ENCODE measurements at regions not wholly inside any gene's neighbourhood (a gene's known extent, or its start where the extent isn't known, plus 50 kb on each side); places are given as distances from the start of the nearest gene placed in this dataset.
A peak's percentile ranks its signal among the peaks of the same experiment; 100 is the strongest.

DNA sequence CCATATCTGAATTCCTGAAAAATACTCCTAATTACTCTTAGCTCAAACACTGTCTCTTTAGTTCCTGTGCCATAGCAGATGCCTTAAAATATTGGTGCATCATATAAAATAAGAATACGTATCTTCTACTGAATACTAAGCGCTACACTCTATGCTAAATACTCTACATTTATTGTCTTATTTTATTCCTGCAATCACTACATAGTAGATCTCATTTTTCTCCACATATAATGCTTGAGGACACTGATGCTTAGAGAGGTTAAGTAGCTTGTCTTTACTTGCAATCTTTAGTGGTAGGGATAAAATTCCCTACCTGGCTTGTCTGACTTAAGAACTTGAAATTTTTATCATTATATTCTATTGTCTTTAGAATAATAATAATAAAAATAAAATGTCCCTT is 137.3 kb upstream of the SETBP1 start:
- H3K4me1 Mint-ChIP-seq: peaks cover 29% of the 10 kb centered on the region
- no peaks in the 10 kb centered on the region for H3K27me3 Mint-ChIP-seq
- CTCF ChIA-PET: no interaction called here
- no peak overlapping the region for H3K27ac Mint-ChIP-seq
- ATAC-seq (ENCODE audit: low read depth) (no peak), DNase-seq (no peak)
- POLR2A ChIA-PET: interaction anchor here (0.5 to 0.6 kb wide), 2 partner anchors 136 to 447 kb away, joined by 3 to 4 read pairs; no protein-coding TSS in a partner anchor
- H3K4me3 Mint-ChIP-seq: no peak overlapping the region
- H3K9me3 Mint-ChIP-seq: no peaks in the 10 kb centered on the region
- intact Hi-C loops (cut with micrococcal nuclease): no loop called here
- TF ChIP-seq CTCF (IDR thresholded peaks at IDR 0.05): no peak
- H3K36me3 Mint-ChIP-seq (ENCODE audit: low read depth): no peaks in the 10 kb centered on the region

DNA sequence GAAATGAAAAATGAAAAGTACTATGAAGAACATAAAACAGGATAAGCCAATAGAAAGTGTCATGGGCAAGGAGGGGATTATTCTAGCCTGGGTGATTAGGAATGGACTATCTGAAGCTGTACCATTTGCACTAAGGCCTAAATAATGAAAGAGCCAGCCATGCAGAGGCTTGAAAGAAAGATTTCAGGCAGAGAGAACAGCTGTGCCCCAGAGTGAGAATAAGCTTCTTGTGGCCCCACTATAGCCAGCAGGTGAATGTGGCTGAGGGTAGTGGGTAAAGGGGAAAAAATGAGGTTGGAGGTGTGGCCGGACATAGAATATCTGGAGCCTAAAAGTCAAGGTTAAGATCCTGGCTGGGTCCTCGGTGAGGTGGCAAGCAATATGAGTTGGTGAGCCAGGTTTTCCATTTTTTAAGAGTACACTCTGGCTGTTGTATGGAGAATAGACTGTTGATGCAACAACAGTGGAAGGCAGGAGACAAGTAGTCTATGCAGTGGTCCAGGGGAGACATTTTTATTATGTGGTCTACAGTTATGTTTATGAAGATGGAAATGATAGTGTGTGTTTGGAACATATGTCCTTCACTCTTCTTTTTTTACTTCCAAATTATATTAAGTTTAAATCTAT is 135.2 kb upstream of the SETBP1 start:
- Mint-ChIP-seq H3K4me3 (no peak overlapping the region), H3K4me1 (peaks cover 44% of the 10 kb centered on the region), H3K9me3 (no peaks in the 10 kb centered on the region), H3K27ac (no peak overlapping the region), H3K36me3 (ENCODE audit: low read depth) (no peaks in the 10 kb centered on the region), H3K27me3 (no peaks in the 10 kb centered on the region)
- DNase-seq (no peak), ATAC-seq (ENCODE audit: low read depth) (no peak)
- ChIA-PET POLR2A (no interaction called here), CTCF (no interaction called here)
- TF ChIP-seq CTCF (IDR thresholded peaks at IDR 0.05): no peak
- intact Hi-C loops (cut with micrococcal nuclease): no loop called here

DNA sequence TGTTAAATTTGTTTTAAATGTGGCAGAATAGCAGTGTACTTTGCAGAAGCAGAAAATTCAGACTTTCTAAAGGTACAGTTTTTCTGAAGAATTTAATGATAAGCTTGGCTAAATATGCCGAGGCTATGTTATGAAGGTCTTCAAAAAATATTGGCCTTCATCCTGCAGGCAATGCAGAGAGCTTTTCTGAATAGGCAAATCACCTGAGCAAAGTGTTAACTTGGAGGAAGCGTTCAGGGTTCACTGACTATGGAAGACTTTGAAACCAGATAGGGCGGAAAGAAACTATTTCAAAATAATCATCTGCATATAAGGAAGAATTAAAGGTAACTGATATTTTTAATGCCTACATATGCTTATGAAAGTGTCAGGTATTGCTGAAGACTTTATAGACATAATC is 133.7 kb upstream of the SETBP1 start:
- Mint-ChIP-seq H3K27ac (no peak overlapping the region), H3K4me3 (no peak overlapping the region), H3K4me1 (peaks cover 44% of the 10 kb centered on the region), H3K36me3 (ENCODE audit: low read depth) (no peaks in the 10 kb centered on the region), H3K9me3 (no peaks in the 10 kb centered on the region), H3K27me3 (no peaks in the 10 kb centered on the region)
- DNase-seq: no peak
- intact Hi-C loops (cut with micrococcal nuclease): no loop called here
- no peak for ATAC-seq (ENCODE audit: low read depth)
- CTCF ChIA-PET: no interaction called here
- POLR2A ChIA-PET: no interaction called here
- no peak for TF ChIP-seq CTCF (IDR thresholded peaks at IDR 0.05)

DNA sequence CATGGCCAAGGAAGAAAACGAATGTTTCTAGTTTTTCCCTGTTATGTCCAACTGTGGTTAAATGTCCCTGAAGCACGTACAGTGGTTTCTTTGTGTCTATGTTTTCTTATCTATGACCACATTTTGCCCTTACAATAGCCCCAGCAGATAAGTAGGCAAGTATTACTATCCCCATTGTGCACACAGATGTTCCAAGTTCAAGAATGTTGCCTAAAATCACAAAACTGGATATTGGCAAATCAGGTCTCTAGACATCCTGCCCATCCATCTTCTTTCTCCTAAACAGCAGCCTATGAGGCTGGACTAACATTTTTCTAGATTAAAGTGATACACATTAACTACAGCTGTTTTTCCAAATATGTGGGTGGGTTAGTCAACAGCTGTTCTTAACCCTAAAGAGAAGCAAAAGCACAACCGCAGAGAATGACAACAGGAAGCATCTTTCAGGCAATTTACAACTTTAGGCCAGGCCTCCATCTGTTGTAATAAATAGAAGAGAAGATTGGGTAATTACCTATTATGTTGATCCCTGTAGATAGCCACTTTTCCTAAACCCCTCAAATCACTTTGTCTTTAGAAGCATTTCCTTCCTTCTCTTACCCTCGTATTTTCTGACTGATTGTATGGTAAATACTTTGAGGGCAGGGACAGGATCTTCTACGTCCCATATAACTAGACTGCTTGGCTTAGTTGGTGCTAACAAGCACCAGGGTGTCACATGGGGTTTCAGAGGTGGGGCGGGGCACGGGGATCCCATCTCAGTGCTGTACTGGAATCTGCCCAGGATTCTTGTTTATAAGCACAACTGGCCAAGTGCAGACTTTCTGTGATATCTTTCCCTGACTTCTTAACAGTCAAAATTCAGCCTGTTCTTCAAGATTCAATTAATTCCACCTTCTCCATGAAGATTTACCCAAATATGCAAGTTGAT is 132.1 kb upstream of the SETBP1 start:
- H3K27me3 Mint-ChIP-seq: no peaks in the 10 kb centered on the region
- intact Hi-C loops (cut with micrococcal nuclease): no loop called here
- H3K36me3 Mint-ChIP-seq (ENCODE audit: low read depth): no peaks in the 10 kb centered on the region
- ATAC-seq (ENCODE audit: low read depth) (no peak), DNase-seq (no peak)
- H3K27ac Mint-ChIP-seq: peak overlapping the region; percentile 0
- ChIA-PET POLR2A (no interaction called here), CTCF (interaction anchor here (1.0 kb wide), 1 partner anchor 27 kb away, joined by 3 read pairs; no protein-coding TSS in a partner anchor)
- H3K4me1 Mint-ChIP-seq: peaks cover 44% of the 10 kb centered on the region
- TF ChIP-seq CTCF (IDR thresholded peaks at IDR 0.05): no peak
- no peaks in the 10 kb centered on the region for H3K9me3 Mint-ChIP-seq
- peak overlapping the region; percentile 44 for H3K4me3 Mint-ChIP-seq

- no peaks in the 10 kb centered on the region for H3K36me3 Mint-ChIP-seq (ENCODE audit: low read depth)
- H3K4me1 Mint-ChIP-seq: peaks cover 36% of the 10 kb centered on the region
- no peak overlapping the region for H3K27ac Mint-ChIP-seq
- H3K9me3 Mint-ChIP-seq: no peaks in the 10 kb centered on the region
- ChIA-PET CTCF (no interaction called here), POLR2A (no interaction called here)
- TF ChIP-seq CTCF (IDR thresholded peaks at IDR 0.05): no peak
- H3K4me3 Mint-ChIP-seq: no peak overlapping the region
- DNase-seq (no peak), ATAC-seq (ENCODE audit: low read depth) (no peak)
- H3K27me3 Mint-ChIP-seq: no peaks in the 10 kb centered on the region
- intact Hi-C loops (cut with micrococcal nuclease): no loop called here
Observed at GRCh38 chr18:44552706-44553105, 128.0 kb upstream of the SETBP1 start.

Data from activated B cell treated with CpG ODN at 0.5 μM for 24 hours (primary cell).